ENCODE measurements at regions not wholly inside any gene's neighbourhood (a gene's known extent, or its start where the extent isn't known, plus 50 kb on each side); places are given as distances from the start of the nearest gene placed in this dataset.

DNA sequence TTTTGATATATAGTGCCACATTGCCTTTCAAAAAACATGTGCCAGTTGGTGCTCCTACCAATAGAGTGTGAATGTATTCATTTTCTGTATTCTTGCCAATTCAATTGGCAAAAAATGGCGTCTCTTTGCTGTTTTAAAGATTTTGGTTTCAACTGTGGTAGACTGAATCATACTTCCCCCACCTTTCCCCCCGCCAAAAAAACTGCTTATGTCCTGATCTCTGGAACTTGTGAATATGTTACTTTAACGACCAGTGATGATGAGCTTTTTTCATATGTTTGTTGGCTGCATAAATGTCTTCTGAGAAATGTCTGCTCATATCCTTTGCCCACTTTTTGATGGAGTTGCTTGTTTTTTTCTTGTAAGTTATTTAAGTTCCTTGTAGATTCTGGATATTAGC is 325.1 kb upstream of the KCNJ16 start:
- DNase-seq (ENCODE audit: low read depth, low spot score) = no peak
- Histone ChIP-seq H3K9ac (ENCODE audit: insufficient read length) (no peak overlapping the region), H3K9me3 (ENCODE audit: low read depth, low read length) (no peaks in the 10 kb centered on the region), H3K4me3 (no peak overlapping the region), H3K27ac (no peak overlapping the region), H3K36me3 (ENCODE audit: insufficient read depth, low read length) (no peaks in the 10 kb centered on the region)
- no peak for TF ChIP-seq FOXP2 (optimal IDR thresholded peaks at IDR 0.05; ENCODE audit: control extremely low read depth, extremely low read length, insufficient read depth)
- TF ChIP-seq EZH2 (IDR thresholded peaks at IDR 0.05) = no peak
- no peak for TF ChIP-seq POLR2AphosphoS5 (IDR thresholded peaks at IDR 0.05; ENCODE audit: borderline replicate concordance, low read depth, low read length)

DNA sequence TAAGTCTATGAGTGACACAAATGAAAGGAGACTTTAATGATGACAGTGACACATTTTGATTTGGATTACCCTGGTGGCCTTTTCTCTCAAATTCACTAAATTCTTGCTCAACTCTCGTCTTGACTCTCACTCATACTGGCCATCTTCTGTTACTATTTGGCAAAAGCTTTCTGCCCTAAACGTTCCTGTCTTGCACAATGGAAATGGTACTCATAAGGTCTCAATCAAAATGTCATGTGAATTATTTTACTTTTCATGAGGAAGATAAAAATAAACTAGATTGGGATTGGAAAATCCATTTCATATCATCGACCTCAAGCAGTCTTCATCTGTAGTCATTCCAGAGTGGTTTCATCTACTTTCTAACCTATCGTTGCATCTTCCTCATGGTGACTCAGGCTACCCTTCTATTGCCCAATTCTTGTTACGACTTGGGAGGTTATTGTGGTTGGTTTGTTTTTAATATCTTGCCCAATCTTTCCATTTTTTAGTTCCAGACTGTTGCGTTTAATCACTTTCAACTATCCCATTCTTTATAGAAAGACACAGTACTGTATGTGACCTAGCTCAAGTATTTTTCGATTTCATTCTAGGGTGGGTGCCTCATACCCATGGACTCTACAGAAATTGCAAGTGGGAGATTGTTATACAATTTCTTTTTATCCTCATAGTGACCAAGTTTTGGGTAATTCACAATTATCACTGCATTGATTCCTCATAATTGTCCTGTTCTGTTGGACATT is 317.2 kb upstream of the KCNJ16 start:
- Histone ChIP-seq H3K36me3 (ENCODE audit: insufficient read depth, low read length) (no peaks in the 10 kb centered on the region), H3K9me3 (ENCODE audit: low read depth, low read length) (no peaks in the 10 kb centered on the region), H3K4me3 (no peak overlapping the region), H3K27ac (no peak overlapping the region), H3K9ac (ENCODE audit: insufficient read length) (no peak overlapping the region)
- DNase-seq (ENCODE audit: low read depth, low spot score) = no peak
- TF ChIP-seq FOXP2 (optimal IDR thresholded peaks at IDR 0.05; ENCODE audit: control extremely low read depth, extremely low read length, insufficient read depth) (no peak), EZH2 (IDR thresholded peaks at IDR 0.05) (no peak), POLR2AphosphoS5 (IDR thresholded peaks at IDR 0.05; ENCODE audit: borderline replicate concordance, low read depth, low read length) (no peak)

DNA sequence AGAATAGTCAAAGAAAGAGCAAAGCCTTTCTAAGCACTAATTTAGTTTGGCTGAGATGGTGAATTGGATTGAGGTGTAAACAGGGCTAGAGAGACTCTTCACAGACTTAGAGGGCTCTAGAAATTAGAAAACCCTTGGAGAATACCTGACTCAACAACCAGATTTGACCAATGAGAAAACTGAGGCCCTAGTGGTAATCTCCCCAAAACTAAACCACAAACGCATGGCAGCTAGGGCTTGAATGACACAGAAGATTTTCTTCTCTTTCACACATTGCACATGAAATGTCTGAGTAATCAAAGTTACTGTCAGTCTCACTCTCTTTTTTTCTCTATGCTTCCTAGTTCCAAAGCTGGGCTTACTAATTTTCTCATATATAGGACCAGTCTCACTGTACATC is 314.5 kb upstream of the KCNJ16 start:
- H3K36me3 ChIP-seq (ENCODE audit: insufficient read depth, low read length) = no peaks in the 10 kb centered on the region
- H3K9ac ChIP-seq (ENCODE audit: insufficient read length) = no peak overlapping the region
- H3K9me3 ChIP-seq (ENCODE audit: low read depth, low read length) = no peaks in the 10 kb centered on the region
- H3K27ac ChIP-seq = no peak overlapping the region
- no peak for DNase-seq (ENCODE audit: low read depth, low spot score)
- TF ChIP-seq FOXP2 (optimal IDR thresholded peaks at IDR 0.05; ENCODE audit: control extremely low read depth, extremely low read length, insufficient read depth) (no peak), EZH2 (IDR thresholded peaks at IDR 0.05) (no peak), POLR2AphosphoS5 (IDR thresholded peaks at IDR 0.05; ENCODE audit: borderline replicate concordance, low read depth, low read length) (no peak)
- no peak overlapping the region for H3K4me3 ChIP-seq

- no peak overlapping the region for H3K9ac ChIP-seq (ENCODE audit: insufficient read length)
Measured at GRCh38 chr17:69761011-69761410, 314.0 kb upstream of the KCNJ16 start.

GRCh38 chr17:69761767-69762321 is 313.2 kb upstream of the KCNJ16 start:
- H3K9ac ChIP-seq (ENCODE audit: insufficient read length) = no peak overlapping the region

More at GRCh38 chr17:69761011-69761410, 314.0 kb upstream of the KCNJ16 start:
- H3K27ac ChIP-seq = no peak overlapping the region
- TF ChIP-seq EZH2 (IDR thresholded peaks at IDR 0.05) = no peak
- no peak for TF ChIP-seq POLR2AphosphoS5 (IDR thresholded peaks at IDR 0.05; ENCODE audit: borderline replicate concordance, low read depth, low read length)
- TF ChIP-seq FOXP2 (optimal IDR thresholded peaks at IDR 0.05; ENCODE audit: control extremely low read depth, extremely low read length, insufficient read depth) = no peak
- no peaks in the 10 kb centered on the region for H3K9me3 ChIP-seq (ENCODE audit: low read depth, low read length)
- H3K4me3 ChIP-seq = no peak overlapping the region
- no peak for DNase-seq (ENCODE audit: low read depth, low spot score)
- H3K36me3 ChIP-seq (ENCODE audit: insufficient read depth, low read length) = no peaks in the 10 kb centered on the region

GRCh38 chr17:69762359-69762758 is 312.7 kb upstream of the KCNJ16 start:
- Histone ChIP-seq H3K36me3 (ENCODE audit: insufficient read depth, low read length) (no peaks in the 10 kb centered on the region), H3K27ac (no peak overlapping the region), H3K9ac (ENCODE audit: insufficient read length) (no peak overlapping the region), H3K9me3 (ENCODE audit: low read depth, low read length) (no peaks in the 10 kb centered on the region), H3K4me3 (no peak overlapping the region)
- DNase-seq (ENCODE audit: low read depth, low spot score) = no peak
- TF ChIP-seq FOXP2 (optimal IDR thresholded peaks at IDR 0.05; ENCODE audit: control extremely low read depth, extremely low read length, insufficient read depth) = no peak
- no peak for TF ChIP-seq POLR2AphosphoS5 (IDR thresholded peaks at IDR 0.05; ENCODE audit: borderline replicate concordance, low read depth, low read length)
- TF ChIP-seq EZH2 (IDR thresholded peaks at IDR 0.05) = no peak

More at GRCh38 chr17:69761767-69762321, 313.2 kb upstream of the KCNJ16 start:
- DNase-seq (ENCODE audit: low read depth, low spot score) = no peak
- no peak for TF ChIP-seq FOXP2 (optimal IDR thresholded peaks at IDR 0.05; ENCODE audit: control extremely low read depth, extremely low read length, insufficient read depth)
- no peak for TF ChIP-seq POLR2AphosphoS5 (IDR thresholded peaks at IDR 0.05; ENCODE audit: borderline replicate concordance, low read depth, low read length)
- TF ChIP-seq EZH2 (IDR thresholded peaks at IDR 0.05) = no peak
- Histone ChIP-seq H3K27ac (no peak overlapping the region), H3K4me3 (no peak overlapping the region), H3K36me3 (ENCODE audit: insufficient read depth, low read length) (no peaks in the 10 kb centered on the region), H3K9me3 (ENCODE audit: low read depth, low read length) (no peaks in the 10 kb centered on the region)

GRCh38 chr17:69762766-69763165 is 312.3 kb upstream of the KCNJ16 start:
- H3K9me3 ChIP-seq (ENCODE audit: low read depth, low read length) = no peaks in the 10 kb centered on the region
- H3K9ac ChIP-seq (ENCODE audit: insufficient read length) = no peak overlapping the region
- no peak for TF ChIP-seq EZH2 (IDR thresholded peaks at IDR 0.05)
- no peak for TF ChIP-seq POLR2AphosphoS5 (IDR thresholded peaks at IDR 0.05; ENCODE audit: borderline replicate concordance, low read depth, low read length)
- no peak for TF ChIP-seq FOXP2 (optimal IDR thresholded peaks at IDR 0.05; ENCODE audit: control extremely low read depth, extremely low read length, insufficient read depth)
- H3K4me3 ChIP-seq = no peak overlapping the region
- no peak overlapping the region for H3K27ac ChIP-seq
- no peak for DNase-seq (ENCODE audit: low read depth, low spot score)
- no peaks in the 10 kb centered on the region for H3K36me3 ChIP-seq (ENCODE audit: insufficient read depth, low read length)

- no peaks in the 10 kb centered on the region for H3K36me3 ChIP-seq (ENCODE audit: insufficient read depth, low read length)
- H3K9me3 ChIP-seq (ENCODE audit: low read depth, low read length) = no peaks in the 10 kb centered on the region
- no peak overlapping the region for H3K27ac ChIP-seq
- no peak for DNase-seq (ENCODE audit: low read depth, low spot score)
- H3K4me3 ChIP-seq = no peak overlapping the region
- no peak overlapping the region for H3K9ac ChIP-seq (ENCODE audit: insufficient read length)
- TF ChIP-seq FOXP2 (optimal IDR thresholded peaks at IDR 0.05; ENCODE audit: control extremely low read depth, extremely low read length, insufficient read depth) (no peak), EZH2 (IDR thresholded peaks at IDR 0.05) (no peak), POLR2AphosphoS5 (IDR thresholded peaks at IDR 0.05; ENCODE audit: borderline replicate concordance, low read depth, low read length) (no peak)
Measured at GRCh38 chr17:69763503-69763902, 311.5 kb upstream of the KCNJ16 start.
